ENCODE measurements at regions not wholly inside any gene's neighbourhood (a gene's known extent, or its start where the extent isn't known, plus 50 kb on each side); places are given as distances from the start of the nearest gene placed in this dataset.

DNA sequence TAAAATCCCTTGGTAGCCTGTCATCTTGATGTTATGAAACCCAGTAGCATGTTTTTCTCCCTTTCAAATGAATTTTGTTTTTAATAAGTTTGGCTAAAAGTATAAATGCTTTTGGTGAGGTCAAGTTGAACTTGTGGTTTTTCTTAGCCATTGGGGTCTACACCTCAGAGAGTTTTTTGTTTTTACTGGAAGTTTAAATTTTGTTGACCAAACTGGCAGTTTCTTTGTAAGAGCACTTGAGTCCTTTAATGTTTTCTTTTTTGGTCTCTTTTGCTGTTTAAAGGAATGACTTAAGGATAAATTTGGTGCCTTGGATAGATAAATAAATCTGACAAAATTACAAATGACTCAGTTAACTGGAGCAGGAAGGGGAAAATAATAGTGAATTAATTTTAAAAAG is 577.3 kb downstream of the SATB2 start:
- TF ChIP-seq EZH2phosphoT487 (IDR thresholded peaks at IDR 0.05; ENCODE audit: borderline replicate concordance, low read length), result no peak
- no peak for TF ChIP-seq CTCF (conservative IDR thresholded peaks at IDR 0.05; ENCODE audit: low read depth, low read length)
- no peak for TF ChIP-seq EZH2 (IDR thresholded peaks at IDR 0.05; ENCODE audit: low read length, unreplicated experiment)

All from PC-3 (cell line).